SKM-1 (cell line): ENCODE measurements at regions not wholly inside any gene's neighbourhood (a gene's known extent, or its start where the extent isn't known, plus 50 kb on each side); places are given as distances from the start of the nearest gene placed in this dataset.
"Not testable (repeated sequence)": the region's sequence is repeated elsewhere in the genome, so short reads cannot be mapped to it uniquely, and the experiment has no call there.

Experiments used
- DNase-seq: peaks from one replicate; lab custom pipeline; 2025; ENCODE audit not compliant: unreplicated experiment; lab: John Stamatoyannopoulos, UW

DNA sequence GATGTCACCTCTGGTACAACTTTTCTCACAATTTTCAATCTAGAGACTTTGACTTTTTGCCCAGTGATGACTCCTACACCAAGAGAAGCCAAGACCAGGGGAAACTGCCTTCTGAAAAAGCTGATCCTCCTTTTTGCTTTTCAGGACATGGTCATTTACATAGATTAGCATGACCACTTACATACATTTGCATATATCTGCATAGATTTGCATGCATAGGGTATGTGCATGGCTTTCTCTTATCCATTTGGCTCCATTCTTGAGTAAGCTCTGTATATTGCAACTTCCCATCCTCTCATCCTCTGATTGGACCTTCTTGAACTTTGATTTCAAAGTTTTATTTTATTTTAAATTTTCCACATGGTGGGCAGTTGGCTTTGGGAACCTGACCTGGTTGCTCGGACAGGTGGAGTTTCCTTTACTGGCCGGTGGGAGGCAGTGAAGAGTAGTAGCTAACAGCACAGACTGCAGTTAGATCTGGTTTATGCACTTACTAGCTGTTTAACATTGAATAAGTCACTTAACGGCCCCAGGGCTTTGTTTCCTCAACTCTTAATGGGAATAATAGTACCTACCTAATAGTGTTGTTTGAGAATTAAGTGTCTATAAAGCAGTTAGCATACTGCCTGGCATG lies 92.9 kb downstream of the GPR139 start:
- DNase-seq: no peak

DNA sequence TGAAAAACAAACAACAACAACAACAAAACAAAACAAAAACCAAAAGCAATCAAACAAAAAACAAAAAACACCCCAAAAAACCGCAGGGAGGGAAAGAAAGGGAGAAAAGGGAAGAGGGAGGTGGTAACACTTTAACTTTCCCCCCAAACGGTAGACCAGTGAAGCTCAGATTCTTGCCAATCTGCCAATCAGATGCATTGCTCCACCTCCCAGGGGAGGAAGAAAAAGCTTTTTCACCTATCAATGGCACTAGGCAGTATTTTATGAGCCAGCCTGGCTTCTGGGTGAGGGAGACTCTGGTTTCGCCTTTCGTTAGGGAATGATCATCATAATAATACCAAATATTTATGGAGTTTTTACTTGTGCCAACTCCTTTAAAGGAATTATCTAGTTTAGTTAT lies 94.1 kb downstream of the GPR139 start:
- no peak for DNase-seq

DNA sequence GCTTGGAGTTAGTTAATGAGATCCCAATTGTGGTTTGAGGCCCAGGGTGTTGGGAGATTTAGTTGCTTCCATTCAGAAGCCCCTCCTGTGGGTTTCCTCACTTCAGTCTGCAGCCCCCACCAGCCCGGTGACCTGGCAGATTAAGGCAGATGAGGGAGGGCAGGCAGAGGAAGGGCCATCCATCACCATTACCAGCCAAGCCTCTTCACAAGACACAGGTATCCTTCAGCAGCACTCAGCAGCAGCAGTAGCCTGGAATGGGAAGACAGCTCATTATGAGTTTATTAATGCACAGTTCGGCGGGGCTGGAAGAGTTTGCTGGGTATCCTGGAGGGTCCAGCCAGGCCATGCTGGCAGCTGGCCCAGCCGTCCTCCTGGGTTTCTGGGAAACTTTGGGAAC lies 90.0 kb upstream of the GPRC5B start:
- no peak for DNase-seq

DNA sequence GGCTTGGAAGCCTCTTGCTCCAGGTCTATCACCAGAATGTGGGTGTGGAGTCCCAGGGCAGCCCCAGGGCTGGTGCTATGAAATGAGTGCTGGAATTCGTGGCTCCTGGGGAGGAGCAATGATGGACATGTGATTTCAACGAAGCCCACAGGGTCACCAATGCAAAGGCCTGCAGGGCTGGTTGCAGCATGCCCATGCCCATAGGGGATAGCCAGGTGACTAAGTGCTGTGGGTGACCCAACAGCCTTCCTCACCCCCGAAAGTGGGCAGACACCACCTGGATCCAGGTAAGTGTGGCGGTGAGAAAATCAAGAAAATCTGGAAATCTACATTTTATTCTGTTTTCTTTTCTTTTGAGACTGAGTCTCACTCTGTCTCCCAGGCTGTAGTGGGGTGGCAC lies 87.5 kb upstream of the GPRC5B start:
- DNase-seq: no peak

DNA sequence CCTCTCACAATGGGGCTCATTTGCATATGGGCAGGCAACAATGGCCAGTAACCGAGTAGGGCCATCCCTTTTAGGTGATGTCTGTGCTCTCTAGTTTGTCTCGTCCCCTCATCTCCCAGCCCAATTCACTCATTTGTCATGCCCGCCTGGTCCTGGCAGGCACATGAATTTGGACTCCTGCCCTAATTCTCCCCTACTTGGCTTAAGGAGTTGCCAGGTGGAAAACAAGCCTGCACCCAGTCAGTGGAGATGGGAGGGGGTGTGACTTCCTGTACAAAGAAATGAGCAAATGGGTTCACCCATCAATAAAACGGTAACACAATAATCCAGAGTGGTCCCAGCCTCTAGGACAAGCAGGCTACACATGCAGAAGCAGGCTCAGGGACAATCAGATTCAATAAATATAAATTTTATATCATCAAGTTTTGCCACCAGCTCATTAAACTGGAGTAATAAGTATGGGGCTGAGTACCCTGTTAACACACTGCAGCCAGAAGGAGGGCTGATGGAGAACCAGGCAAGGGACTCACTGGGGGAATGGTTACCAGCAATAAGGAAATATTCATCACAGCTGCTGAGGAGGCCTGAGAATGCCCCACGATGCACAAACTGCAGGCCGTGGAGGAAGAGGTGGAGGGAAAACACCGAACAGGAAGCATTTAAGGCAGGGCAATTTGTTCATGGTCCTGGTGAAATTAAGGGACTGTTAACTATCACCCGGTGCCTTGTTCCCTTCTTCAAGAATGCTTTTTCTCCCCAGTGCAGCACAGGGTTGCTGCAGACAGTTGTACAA lies 84.4 kb upstream of the GPRC5B start:
- no peak for DNase-seq

DNA sequence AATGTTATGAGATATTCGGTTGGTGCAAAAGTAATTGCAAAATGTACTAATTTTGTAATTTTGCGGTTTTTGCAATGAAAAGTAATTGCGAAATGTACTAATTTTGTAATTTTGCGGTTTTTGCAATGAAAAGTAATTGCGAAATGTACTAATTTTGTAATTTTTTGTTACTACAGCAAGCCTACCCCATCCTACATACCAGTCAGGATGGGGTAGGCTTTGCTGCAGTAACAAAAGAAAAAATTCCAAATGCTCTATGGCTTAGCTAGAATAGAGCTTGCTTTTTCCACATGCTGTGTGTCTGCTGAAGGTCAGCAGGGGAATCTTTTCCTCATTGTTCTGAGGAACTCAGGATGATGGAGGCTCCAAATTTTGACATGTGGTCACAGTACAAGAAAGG lies 83.3 kb upstream of the GPRC5B start:
- DNase-seq: no peak

DNA sequence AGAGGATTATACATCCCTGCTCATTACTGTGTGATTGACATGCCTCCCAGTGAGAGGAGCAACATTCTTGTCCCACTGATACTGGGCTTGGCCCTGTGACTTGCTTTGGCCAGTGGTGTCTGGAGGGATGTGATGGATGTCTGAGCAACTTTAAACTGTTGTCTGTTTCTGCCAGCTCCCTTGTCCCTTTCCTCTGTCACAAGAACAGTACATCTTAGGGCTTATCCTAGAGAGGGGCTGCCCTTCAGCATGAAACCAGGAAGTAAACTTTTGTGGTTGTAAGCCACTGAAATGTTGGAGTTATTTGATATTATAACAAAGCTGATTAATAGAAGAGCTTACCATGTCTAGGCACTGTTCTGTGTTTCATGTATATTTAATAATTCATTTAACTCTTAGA lies 82.9 kb upstream of the GPRC5B start:
- no peak for DNase-seq

DNA sequence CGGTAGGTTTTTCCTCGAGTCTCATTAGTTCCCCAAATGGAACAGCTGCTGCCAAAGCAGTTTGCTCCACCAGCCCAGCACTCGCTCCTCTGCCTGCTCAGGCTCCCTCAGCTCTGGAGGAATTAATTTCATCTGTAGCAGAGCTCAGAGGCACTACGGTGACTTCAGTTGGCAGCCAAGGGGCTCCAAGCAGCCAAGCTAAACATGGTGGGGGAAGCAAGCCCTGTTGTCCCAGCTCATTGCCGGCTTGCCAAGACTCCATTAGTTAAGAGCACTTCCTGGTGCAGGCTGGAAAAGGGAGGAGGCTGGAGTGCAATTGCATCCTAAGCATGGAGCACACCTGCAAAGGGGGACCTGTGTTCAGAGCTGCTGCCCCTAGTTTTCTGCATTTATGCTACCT lies 78.7 kb upstream of the GPRC5B start:
- DNase-seq: no peak

DNA sequence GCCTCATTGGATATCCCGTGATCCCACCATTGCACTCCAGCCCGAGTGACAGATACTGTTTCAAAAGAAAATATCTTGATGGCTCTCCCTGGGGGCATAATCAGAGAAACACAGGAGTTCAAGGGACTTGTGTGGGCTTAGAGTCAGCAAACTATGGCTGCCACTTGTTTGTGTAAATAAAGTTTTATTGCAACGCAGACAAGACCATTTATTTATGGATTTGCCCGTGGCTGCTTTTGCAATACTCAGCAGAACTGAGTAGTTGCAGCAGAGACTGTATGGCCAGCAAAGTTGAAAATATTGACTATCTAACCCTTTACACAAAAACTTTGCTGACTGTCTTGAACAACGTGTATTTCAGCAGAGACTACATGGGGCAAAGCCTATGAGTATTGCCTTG lies 75.5 kb upstream of the GPRC5B start:
- DNase-seq: no peak

DNA sequence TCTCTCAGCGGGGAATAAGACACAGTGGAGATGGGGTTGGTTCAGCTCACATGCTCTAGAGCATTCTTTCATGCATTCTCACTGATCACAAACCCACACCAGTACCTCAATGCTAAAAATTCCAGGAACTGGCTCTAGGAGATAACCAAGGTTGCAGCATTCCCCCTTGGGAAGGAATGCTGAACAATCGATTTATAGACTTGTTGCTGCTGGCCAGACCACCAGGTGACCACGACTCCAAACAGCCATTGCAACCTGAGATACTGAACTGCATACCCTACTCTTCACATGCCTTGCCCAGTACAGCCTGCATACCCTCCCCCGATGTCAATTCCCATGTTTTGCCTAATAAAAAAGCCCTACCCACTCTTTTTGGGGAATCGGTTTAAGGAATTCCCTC lies 75.1 kb upstream of the GPRC5B start:
- DNase-seq: no peak

DNA sequence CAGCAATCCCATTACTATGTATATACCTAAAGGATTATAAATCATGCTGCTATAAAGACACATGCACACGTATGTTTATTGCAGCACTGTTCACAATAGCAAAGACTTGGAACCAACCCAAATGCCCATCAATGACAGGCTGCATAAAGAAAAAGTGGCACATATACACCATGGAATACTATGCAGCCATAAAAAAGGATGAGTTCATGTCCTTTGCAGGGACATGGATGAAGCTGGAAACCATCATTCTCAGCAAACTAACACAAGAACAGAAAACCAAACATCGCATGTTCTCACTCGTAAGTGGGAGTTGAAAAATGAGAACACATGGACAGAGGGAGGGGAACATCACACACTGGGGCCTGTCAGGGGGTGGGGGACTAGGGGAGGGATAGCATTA lies 71.2 kb upstream of the GPRC5B start:
- DNase-seq: not testable (repeated sequence)

DNA sequence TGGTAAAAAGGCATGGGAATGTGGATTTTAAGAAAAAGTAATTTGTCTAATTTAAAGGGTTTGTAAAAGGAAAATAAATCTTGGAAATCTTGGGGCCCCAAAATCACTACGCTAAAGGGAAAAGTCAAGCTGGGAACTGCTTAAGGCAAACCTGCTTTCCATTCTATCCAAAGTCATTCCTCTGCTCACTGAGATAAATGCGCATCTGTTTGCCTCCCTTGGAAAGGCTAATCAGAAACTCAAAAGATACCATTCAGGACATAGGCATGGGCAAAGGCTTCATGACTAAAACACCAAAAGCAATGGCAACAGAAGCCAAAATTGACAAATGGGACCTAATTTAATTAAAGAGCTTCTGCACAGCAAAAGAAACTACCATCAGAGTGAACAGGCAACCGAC lies 70.4 kb upstream of the GPRC5B start:
- DNase-seq: not testable (repeated sequence)

DNA sequence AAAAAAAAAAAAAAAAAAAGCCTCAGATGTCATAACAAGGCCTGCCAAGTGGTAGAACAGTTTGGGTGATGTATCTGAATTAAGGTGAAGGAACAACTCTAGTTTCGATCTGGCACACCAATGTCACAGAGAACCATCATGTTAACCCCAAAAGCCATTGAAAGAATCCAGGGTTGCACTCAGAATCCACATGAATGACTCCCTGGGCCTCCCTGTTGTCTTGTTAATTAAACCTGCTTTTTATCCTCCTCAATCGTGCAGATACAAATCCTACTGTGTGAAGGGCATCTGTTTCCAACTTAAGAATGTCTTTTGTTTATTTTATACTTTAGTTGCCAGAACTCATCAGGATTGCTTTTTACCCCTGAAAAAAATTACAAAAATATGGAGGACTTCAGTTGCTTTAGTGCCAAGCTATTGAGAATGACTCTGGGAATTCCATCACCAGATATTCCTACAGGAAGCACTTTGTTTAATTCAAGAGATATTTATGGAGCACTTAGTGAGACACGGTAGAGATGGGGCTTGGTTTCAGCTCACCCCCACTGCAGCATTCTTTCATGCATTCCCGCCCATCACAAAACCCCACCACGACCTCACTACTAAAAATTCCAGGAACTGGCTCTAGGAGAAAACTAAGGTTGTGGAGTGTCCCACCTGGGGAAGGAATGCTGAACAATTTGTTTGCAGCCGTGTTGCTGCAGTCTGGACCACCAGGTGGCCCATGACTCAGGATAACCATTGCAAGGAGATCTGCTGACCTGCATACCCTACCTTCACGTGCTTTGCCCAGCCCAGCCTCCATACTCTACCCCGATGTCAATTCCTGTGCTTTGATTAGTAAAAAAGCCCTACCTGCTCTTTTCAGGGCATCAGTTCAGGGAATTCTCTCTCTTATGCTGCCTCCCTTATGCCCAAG lies 63.8 kb upstream of the GPRC5B start:
- no peak for DNase-seq

DNA sequence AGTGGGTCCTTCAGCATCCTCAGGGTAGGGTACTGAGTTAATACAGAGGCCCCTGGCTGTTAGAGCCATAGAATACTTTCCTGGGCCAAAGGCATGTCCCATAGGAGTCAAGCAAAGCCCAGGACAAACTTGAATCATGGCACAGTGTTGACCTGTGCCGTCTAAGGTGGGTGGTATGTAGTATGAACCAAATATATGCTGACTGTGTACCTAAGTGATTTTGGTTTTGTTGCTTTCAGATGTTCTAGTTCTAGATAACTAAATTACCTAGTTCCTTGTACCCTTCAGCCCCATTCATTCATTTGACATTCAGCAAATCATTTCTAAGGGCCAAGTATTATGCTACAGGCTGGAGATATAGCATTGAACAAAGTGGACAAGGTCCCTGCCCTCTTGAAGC lies 61.3 kb upstream of the GPRC5B start:
- no peak for DNase-seq

DNA sequence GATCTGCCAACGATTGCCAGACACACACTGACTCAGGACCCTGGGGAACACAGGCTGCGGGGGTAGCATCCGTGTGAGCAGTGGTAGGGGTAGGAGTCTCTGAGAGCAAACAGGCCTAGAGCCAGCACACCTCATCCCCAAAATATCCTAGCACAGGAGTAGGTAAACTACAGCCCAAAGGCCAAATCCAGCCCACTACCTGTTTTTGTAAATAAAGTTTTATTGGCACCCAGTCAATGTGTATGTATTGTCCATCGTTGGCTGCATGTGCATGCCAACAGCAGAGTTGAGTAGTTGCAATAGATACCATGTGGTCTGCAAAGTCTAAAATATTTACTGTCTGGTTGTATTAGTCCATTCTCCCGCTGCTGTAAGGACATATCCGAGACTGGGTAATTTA lies 55.5 kb upstream of the GPRC5B start:
- no peak for DNase-seq

DNA sequence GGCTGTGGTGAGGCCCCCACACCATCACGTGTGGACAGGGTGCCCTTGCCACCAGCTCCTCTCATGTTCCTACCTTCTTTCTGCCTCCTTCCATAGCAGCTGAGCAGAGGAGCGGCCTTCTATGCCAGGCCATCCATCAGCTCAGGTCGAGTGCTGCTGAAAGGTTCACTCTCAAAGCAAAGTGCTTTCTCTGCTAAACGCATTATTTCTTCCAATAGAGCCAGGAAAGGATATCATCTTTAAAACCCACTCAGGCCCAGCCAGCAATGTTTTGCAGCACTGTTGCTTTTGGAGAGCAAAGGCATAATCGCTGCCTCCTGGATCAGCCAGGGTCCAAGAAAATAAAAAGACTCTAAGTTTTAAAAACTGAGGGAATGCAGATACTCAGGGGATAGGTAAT lies 54.9 kb upstream of the GPRC5B start:
- DNase-seq: no peak

DNA sequence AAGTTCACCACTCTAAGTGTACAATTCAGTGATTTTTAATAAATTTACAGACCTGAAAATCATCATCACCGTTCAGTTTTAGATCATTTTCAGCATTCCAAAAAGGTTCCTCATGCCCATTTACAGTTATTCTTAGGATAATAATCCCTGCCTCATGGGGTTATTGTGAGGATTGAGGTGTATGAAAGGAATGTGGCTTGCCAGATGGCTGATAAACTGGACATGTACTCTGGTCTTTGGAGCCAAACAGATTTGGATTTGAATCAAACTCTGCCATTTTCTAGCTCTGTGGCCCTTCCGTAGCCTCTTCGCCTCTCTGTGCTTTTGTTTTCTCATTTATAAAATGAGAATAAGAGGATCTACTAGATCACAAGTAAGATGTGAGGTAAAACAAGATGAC lies 53.9 kb upstream of the GPRC5B start:
- DNase-seq: no peak

DNA sequence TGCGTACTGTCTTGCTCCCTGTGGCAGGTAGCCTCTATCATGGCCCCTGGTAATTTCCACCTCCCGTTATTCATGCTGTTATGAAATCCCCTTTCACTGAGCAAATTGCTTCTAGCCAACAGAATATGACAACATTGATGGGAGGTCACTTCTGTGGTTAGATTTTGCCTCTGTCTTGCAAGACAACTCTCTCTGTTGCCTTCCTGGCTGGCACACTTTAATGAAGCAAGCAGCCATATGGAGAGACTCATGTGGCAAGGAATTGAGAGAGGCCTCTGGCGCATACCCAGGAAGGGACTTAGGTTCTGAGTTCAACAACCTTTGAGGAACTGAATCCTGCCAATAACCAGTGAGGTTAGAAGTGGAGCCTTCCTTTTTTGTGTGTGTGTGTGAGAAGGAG lies 51.8 kb upstream of the GPRC5B start:
- peak; percentile 52 for DNase-seq

DNA sequence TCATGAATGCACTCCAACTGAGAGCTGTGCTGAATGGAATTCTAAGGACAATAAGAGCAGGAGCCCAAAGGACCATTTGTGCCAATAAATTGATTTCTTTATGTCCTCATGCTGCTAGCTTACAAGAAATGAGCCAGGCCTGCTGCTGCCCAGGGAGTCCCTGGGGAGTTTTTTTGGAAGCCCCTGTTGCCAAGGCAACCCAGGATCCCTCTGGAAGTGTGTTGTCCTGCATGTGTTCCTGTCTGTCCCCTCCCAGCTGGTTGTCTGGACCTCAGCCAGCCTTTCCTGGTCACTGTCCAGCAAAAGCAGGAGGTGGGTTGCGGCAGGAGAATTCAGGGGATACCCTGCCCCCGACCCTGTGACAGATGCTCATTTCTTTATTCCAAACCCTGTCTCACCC lies 51.0 kb upstream of the GPRC5B start:
- no peak for DNase-seq
